Hepatocyte (in vitro differentiated cells): ENCODE measurements at regions not wholly inside any gene's neighbourhood (a gene's known extent, or its start where the extent isn't known, plus 50 kb on each side); places are given as distances from the start of the nearest gene placed in this dataset.

ENCODE experiments used
- CTCF ChIP-seq: fragments of 200-600 bp; sonication (generic); IDR thresholded peaks from 2 replicates; pipeline ENCODE4 v1.5.1; 2016; ENCODE audit warnings: antibody characterized with exemption, mild to moderate bottlenecking; ENCODE audit not compliant: poor library complexity
- EZH2phosphoT487 ChIP-seq: fragments of 200-600 bp; sonication (generic); IDR thresholded peaks from one replicate; pipeline ENCODE4 v1.6.1; 2018; ENCODE audit warnings: antibody characterized with exemption, mild to moderate bottlenecking, low read depth, moderate library complexity; ENCODE audit not compliant: unreplicated experiment, severe bottlenecking

GRCh38 chr5:54882841-54883240 is 102.6 kb downstream of the ESM1 start:
- TF ChIP-seq EZH2phosphoT487 (no peak), CTCF (no peak)
